H9 (cell line): ENCODE measurements at regions not wholly inside any gene's neighbourhood (a gene's known extent, or its start where the extent isn't known, plus 50 kb on each side); places are given as distances from the start of the nearest gene placed in this dataset.
A peak's percentile ranks its signal among the peaks of the same experiment; 100 is the strongest.

Experiments
- DNase-seq: peaks from one replicate; pipeline ENCODE4 v3.0.0-alpha.2; 2017
- H2AFZ ChIP-seq: one replicate; pipeline ENCODE4 v1.6.1; 2013; ENCODE audit warnings: mild to moderate bottlenecking, low read length, control low read depth, moderate library complexity
- H2AK5ac ChIP-seq: 2 replicates; pipeline ENCODE4 v1.6.1; 2013; ENCODE audit warnings: low read length, control low read depth, mixed read lengths; ENCODE audit not compliant: insufficient read length
- H2BK120ac ChIP-seq: one replicate; pipeline ENCODE4 v1.6.1; 2013; ENCODE audit warnings: low read depth, mild to moderate bottlenecking, low read length, control low read depth, inconsistent platforms; ENCODE audit not compliant: poor library complexity, severe bottlenecking
- H2BK12ac ChIP-seq: 2 replicates; pipeline ENCODE4 v1.6.1; 2013; ENCODE audit warnings: low read length, control low read depth, mixed read lengths, low read depth; ENCODE audit not compliant: insufficient read length
- H2BK15ac ChIP-seq: 2 replicates; pipeline ENCODE4 v1.6.1; 2013; ENCODE audit warnings: low read depth, low read length, control low read depth
- H2BK20ac ChIP-seq: one replicate; pipeline ENCODE4 v1.6.1; 2013; ENCODE audit warnings: low read depth, mild to moderate bottlenecking, low read length, control low read depth, inconsistent platforms; ENCODE audit not compliant: poor library complexity, severe bottlenecking
- H2BK5ac ChIP-seq: 2 replicates; pipeline ENCODE4 v1.6.1; 2013; ENCODE audit warnings: low read length, control low read depth, mixed read lengths; ENCODE audit not compliant: insufficient read length
- H3K14ac ChIP-seq: 2 replicates; pipeline ENCODE4 v1.6.1; 2013; ENCODE audit warnings: low read length, control low read depth; ENCODE audit not compliant: insufficient read depth
- H3K18ac ChIP-seq: 2 replicates; pipeline ENCODE4 v1.6.1; 2013; ENCODE audit warnings: low read depth, mild to moderate bottlenecking, mixed read lengths, low read length, control low read depth; ENCODE audit not compliant: insufficient read length
- H3K23ac ChIP-seq: 2 replicates; pipeline ENCODE4 v1.6.1; 2013; ENCODE audit warnings: low read length, control low read depth, mixed read lengths, low read depth; ENCODE audit not compliant: insufficient read length
- H3K23me2 ChIP-seq: 2 replicates; pipeline ENCODE4 v1.6.1; 2013; ENCODE audit warnings: low read depth, mild to moderate bottlenecking, mixed read lengths, low read length, control low read depth; ENCODE audit not compliant: insufficient read length, poor library complexity, severe bottlenecking
- H3K27ac ChIP-seq: 2 replicates; pipeline ENCODE4 v1.5.1; 2013; ENCODE audit warnings: low read length, control low read depth, mixed read lengths, low read depth; ENCODE audit not compliant: insufficient read length
- H3K27me3 ChIP-seq: 2 replicates; pipeline ENCODE4 v1.6.1; 2013; ENCODE audit warnings: low read length, control low read depth, inconsistent platforms; ENCODE audit not compliant: insufficient read depth
- H3K4ac ChIP-seq: 2 replicates; pipeline ENCODE4 v1.6.1; 2013; ENCODE audit warnings: low read depth, mild to moderate bottlenecking, control low read depth, inconsistent platforms, low read length, moderate library complexity
- H3K4me1 ChIP-seq: 2 replicates; pipeline ENCODE4 v1.6.1; 2013; ENCODE audit warnings: low read length, control low read depth, inconsistent platforms; ENCODE audit not compliant: insufficient read depth
- H3K4me2 ChIP-seq: 2 replicates; pipeline ENCODE4 v1.6.1; 2013; ENCODE audit warnings: low read length, control low read depth, mixed read lengths; ENCODE audit not compliant: insufficient read length, insufficient read depth
- H3K56ac ChIP-seq: 2 replicates; pipeline ENCODE4 v1.6.1; 2013; ENCODE audit warnings: low read depth, mild to moderate bottlenecking, mixed read lengths, low read length, control low read depth; ENCODE audit not compliant: insufficient read length
- H3K79me1 ChIP-seq: 2 replicates; pipeline ENCODE4 v1.6.1; 2013; ENCODE audit warnings: low read depth, mild to moderate bottlenecking, moderate library complexity, low read length, control low read depth, inconsistent platforms; ENCODE audit not compliant: insufficient read depth, poor library complexity, severe bottlenecking
- H3K79me2 ChIP-seq: 2 replicates; pipeline ENCODE4 v1.6.1; 2013; ENCODE audit warnings: low read length, control low read depth, inconsistent platforms; ENCODE audit not compliant: insufficient read depth
- H3K9ac ChIP-seq: 2 replicates; pipeline ENCODE4 v1.6.1; 2013; ENCODE audit warnings: low read length, control low read depth, mixed read lengths; ENCODE audit not compliant: insufficient read length; ENCODE audit errors: extremely low read depth
- H3K9me3 ChIP-seq: one replicate; pipeline ENCODE4 v1.6.1; 2013; ENCODE audit warnings: low read depth, low read length, inconsistent platforms; ENCODE audit not compliant: control insufficient read depth
- H3T11ph ChIP-seq: one replicate; pipeline ENCODE4 v1.6.1; 2013; ENCODE audit warnings: mild to moderate bottlenecking, low read length, control low read depth, inconsistent platforms
- H4K20me1 ChIP-seq: one replicate; pipeline ENCODE4 v1.6.1; 2013; ENCODE audit not compliant: control insufficient read depth, insufficient read length, insufficient read depth
- H4K5ac ChIP-seq: 2 replicates; pipeline ENCODE4 v1.6.1; 2013; ENCODE audit warnings: low read depth, mild to moderate bottlenecking, mixed read lengths, low read length, control low read depth; ENCODE audit not compliant: insufficient read length
- H4K8ac ChIP-seq: replicated peaks from 2 replicates; pipeline ENCODE4 v1.6.1; 2013; ENCODE audit warnings: low read length, control low read depth, mixed read lengths, low read depth; ENCODE audit not compliant: insufficient read length
- H4K91ac ChIP-seq: 2 replicates; pipeline ENCODE4 v1.6.1; 2013; ENCODE audit warnings: low read depth, mild to moderate bottlenecking, moderate library complexity, mixed read lengths, low read length, control low read depth; ENCODE audit not compliant: insufficient read length
- H3K27ac Mint-ChIP-seq, 3 experiments: 2 replicates in 2 of 3; 3 replicates in 1 of 3; pipeline ENCODE4 v1.8.0; 2020 to 2021; ENCODE audit warnings: mixed read lengths in 3 of 3, mild to moderate bottlenecking in 1 of 3, moderate library complexity in 1 of 3
- H3K27me3 Mint-ChIP-seq: 2 replicates; pipeline ENCODE4 v1.8.0; 2021; ENCODE audit warnings: low read depth, mild to moderate bottlenecking, moderate library complexity, mixed read lengths
- H3K36me3 Mint-ChIP-seq, 3 experiments: 2 replicates in 2 of 3; 3 replicates in 1 of 3; pipeline ENCODE4 v1.8.0; 2020 to 2021; ENCODE audit warnings: low read depth in 3 of 3, mixed read lengths in 3 of 3; ENCODE audit not compliant: insufficient read depth in 1 of 3
- H3K4me1 Mint-ChIP-seq, 2 experiments: 2 replicates each; pipeline ENCODE4 v1.8.0; 2020; ENCODE audit warnings: mixed read lengths in 2 of 2
- H3K4me3 Mint-ChIP-seq, 2 experiments: 2 replicates in 1 of 2; 3 replicates in 1 of 2; pipeline ENCODE4 v1.8.0; 2020 to 2021; ENCODE audit warnings: mild to moderate bottlenecking in 2 of 2, mixed read lengths in 2 of 2, moderate library complexity in 1 of 2
- H3K9me3 Mint-ChIP-seq, 2 experiments: 2 replicates in 1 of 2; 3 replicates in 1 of 2; pipeline ENCODE4 v1.8.0; 2020; ENCODE audit warnings: mild to moderate bottlenecking in 2 of 2, mixed read lengths in 2 of 2, moderate library complexity in 1 of 2
- WGBS: extraction: QIAGEN DNeasy Blood & Tissue Kit; methylation state at CpG from one replicate; pipeline ENCODE4 v1.1.7; 2013; ENCODE audit warnings: missing lambda C conversion rate, low lambda C conversion rate, mixed read lengths; ENCODE audit not compliant: insufficient read length; ENCODE audit errors: extremely low coverage; 5-methylcytosine and 5-hydroxymethylcytosine counted together
- TF ChIP-seq, protein P1 (sequence below): fragments of 200-600 bp; sonication (generic); conservative IDR thresholded peaks from 3 replicates; pipeline ENCODE4 v1.8.0; 2021; ENCODE audit warnings: antibody characterized with exemption, mild to moderate bottlenecking

DNA sequence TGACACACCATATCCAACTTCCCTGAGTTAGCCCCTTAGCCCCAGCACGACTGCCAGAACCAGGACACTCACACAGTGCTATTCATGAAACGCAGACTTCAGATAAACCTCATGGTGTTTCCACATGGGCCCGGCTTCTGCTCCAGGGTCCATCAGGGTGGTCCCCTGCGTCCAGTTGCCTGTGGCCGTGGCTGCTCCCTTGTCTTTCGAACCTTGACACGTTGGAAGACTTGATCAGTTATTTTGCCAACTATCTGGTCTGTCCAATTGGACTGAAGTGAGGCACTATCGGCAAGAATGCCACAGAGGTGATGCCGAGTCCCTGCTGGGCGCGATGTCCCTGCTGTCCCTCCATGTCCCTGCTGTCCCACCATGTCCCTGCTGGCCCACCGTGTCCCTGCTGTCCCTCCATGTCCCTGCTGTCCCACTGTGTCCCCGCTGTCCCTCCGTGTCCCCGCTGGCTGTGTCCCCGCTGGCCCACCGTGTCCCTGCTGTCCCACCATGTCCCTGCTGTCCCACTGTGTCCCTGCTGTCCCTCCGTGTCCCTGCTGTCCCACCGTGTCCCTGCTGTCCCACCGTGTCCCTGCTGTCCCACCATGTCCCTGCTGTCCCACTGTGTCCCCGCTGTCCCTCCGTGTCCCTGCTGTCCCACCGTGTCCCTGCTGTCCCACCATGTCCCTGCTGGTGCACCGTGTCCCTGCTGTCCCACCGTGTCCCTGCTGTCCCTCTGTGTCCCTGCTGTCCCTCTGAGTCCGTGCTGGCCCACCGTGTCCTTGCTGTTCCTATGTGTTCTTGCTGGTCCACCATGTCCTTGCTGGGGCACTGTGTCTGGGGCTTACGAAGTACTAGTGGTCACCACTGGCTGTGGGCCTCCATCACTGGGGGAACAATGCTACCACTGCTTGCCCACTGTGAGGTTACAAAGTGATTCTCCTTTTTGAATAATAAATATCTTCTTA lies 251.4 kb downstream of the DLL1 start:
- H3K9me3 Mint-ChIP-seq, result peaks cover 18 to 20% of the 10 kb centered on the region in 2 experiments
- Histone ChIP-seq H2AFZ (no peak overlapping the region), H3K27ac (no peak overlapping the region), H3K18ac (no peak overlapping the region), H3K14ac (no peak overlapping the region; the same call in 1 of the 2 replicates), H3K79me2 (no peaks in the 10 kb centered on the region), H3K9me3 (no peaks in the 10 kb centered on the region), H3K79me1 (no peaks in the 10 kb centered on the region), H3K4ac (no peak overlapping the region; the same call in 1 of the 2 replicates), H2BK15ac (no peak overlapping the region), H3K4me1 (peaks cover 3% of the 10 kb centered on the region; the same call in 1 of the 2 replicates), H3K56ac (no peak overlapping the region), H3K27me3 (no peaks in the 10 kb centered on the region), H4K8ac (no peak overlapping the region), H4K20me1 (no peaks in the 10 kb centered on the region), H2BK20ac (no peak overlapping the region), H2BK12ac (no peak overlapping the region), H2BK120ac (no peak overlapping the region), H4K91ac (no peak overlapping the region), H2BK5ac (no peak overlapping the region), H3K23me2 (no peaks in the 10 kb centered on the region), H3T11ph (no peak overlapping the region), H3K4me2 (no peak overlapping the region), H2AK5ac (no peak overlapping the region), H3K9ac (no peak overlapping the region), H4K5ac (no peak overlapping the region), H3K23ac (no peak overlapping the region)
- H3K4me1 Mint-ChIP-seq, result peaks cover 54 to 58% of the 10 kb centered on the region in 2 experiments
- peak overlapping the region in 1 of 3 experiments; percentile 55; a peak in 2 of 7 replicates for H3K27ac Mint-ChIP-seq
- H3K4me3 Mint-ChIP-seq, result no peak overlapping the region
- no CpG with 5 or more reads among the region's 28 CpGs for WGBS
- H3K36me3 Mint-ChIP-seq, result peaks cover 0 to 31% (median 11%) of the 10 kb centered on the region in 3 experiments; a peak in 5 of 7 replicates
- TF ChIP-seq, protein P1, sequence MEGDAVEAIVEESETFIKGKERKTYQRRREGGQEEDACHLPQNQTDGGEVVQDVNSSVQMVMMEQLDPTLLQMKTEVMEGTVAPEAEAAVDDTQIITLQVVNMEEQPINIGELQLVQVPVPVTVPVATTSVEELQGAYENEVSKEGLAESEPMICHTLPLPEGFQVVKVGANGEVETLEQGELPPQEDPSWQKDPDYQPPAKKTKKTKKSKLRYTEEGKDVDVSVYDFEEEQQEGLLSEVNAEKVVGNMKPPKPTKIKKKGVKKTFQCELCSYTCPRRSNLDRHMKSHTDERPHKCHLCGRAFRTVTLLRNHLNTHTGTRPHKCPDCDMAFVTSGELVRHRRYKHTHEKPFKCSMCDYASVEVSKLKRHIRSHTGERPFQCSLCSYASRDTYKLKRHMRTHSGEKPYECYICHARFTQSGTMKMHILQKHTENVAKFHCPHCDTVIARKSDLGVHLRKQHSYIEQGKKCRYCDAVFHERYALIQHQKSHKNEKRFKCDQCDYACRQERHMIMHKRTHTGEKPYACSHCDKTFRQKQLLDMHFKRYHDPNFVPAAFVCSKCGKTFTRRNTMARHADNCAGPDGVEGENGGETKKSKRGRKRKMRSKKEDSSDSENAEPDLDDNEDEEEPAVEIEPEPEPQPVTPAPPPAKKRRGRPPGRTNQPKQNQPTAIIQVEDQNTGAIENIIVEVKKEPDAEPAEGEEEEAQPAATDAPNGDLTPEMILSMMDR, result no peak
- no peak for DNase-seq
- H3K27me3 Mint-ChIP-seq, result peaks cover 5% of the 10 kb centered on the region
